HEK293 (cell line): ENCODE measurements at regions not wholly inside any gene's neighbourhood (a gene's known extent, or its start where the extent isn't known, plus 50 kb on each side); places are given as distances from the start of the nearest gene placed in this dataset.

Source experiments
- CTCF ChIA-PET: fragments of 350-600 bp; formaldehyde crosslinking; extraction: SDS; loops from one replicate; lab custom pipeline; 2021; ENCODE audit warnings: antibody characterized with exemption; lab: Yijun Ruan, JAX
- POLR2A ChIA-PET: fragments of 300-600 bp; formaldehyde crosslinking; extraction: SDS; loops from one replicate; lab custom pipeline; 2020; ENCODE audit warnings: antibody characterized with exemption, inconsistent platforms; lab: Yijun Ruan, JAX
- H3K27ac ChIP-seq: fragments of 200-500 bp; sonication (Bioruptor generic); 2 replicates; pipeline ENCODE4 v1.5.1; 2014; ENCODE audit warnings: low read depth, low read length, control low read depth, inconsistent platforms; ENCODE audit errors: extremely low read depth
- H3K36me3 ChIP-seq, 2 experiments: fragments of 200-500 bp in 1 of 2; sonication (Bioruptor generic) in 1 of 2; 1 replicate in 1 of 2; 2 replicates in 1 of 2; pipeline ENCODE4 v1.5.1; 2014 to 2017; ENCODE audit warnings: inconsistent platforms in 2 of 2, low read length in 2 of 2; ENCODE audit not compliant: control insufficient read depth in 2 of 2, insufficient read depth in 1 of 2
- H3K4me1 ChIP-seq: fragments of 200-500 bp; sonication (Bioruptor generic); 2 replicates; pipeline ENCODE4 v1.5.1; 2014; ENCODE audit warnings: mild to moderate bottlenecking, low read length, inconsistent platforms; ENCODE audit not compliant: control insufficient read depth, insufficient read depth
- H3K4me3 ChIP-seq: 2 replicates; pipeline ENCODE4 v1.5.1; 2011; ENCODE audit warnings: low read depth, mild to moderate bottlenecking, control low read depth, low read length, moderate library complexity
- H3K9me3 ChIP-seq: fragments of 200-500 bp; sonication (Bioruptor generic); 2 replicates; pipeline ENCODE4 v1.5.1; 2014; ENCODE audit warnings: low read depth, low read length, inconsistent platforms; ENCODE audit not compliant: control insufficient read depth, insufficient read depth
- EGR2 ChIP-seq: fragments of 450-650 bp; formaldehyde crosslinking; IDR thresholded peaks from 2 replicates; pipeline ENCODE4 v1.5.1; 2016; ENCODE audit warnings: low read depth, missing biosample characterization, missing genetic modification characterization
- GFI1B ChIP-seq: fragments of 450-650 bp; formaldehyde crosslinking; IDR thresholded peaks from 2 replicates; pipeline ENCODE4 v1.5.1; 2016; ENCODE audit warnings: missing biosample characterization, missing genetic modification characterization
- KLF16 ChIP-seq: fragments of 450-650 bp; formaldehyde crosslinking; IDR thresholded peaks from 2 replicates; pipeline ENCODE4 v1.5.1; 2017; ENCODE audit warnings: missing biosample characterization, missing genetic modification characterization
- KLF7 ChIP-seq: fragments of 450-650 bp; formaldehyde crosslinking; IDR thresholded peaks from 2 replicates; pipeline ENCODE4 v1.5.1; 2016; ENCODE audit warnings: missing biosample characterization, missing genetic modification characterization, borderline replicate concordance
- MYNN ChIP-seq: fragments of 450-650 bp; formaldehyde crosslinking; IDR thresholded peaks from 2 replicates; pipeline ENCODE4 v1.5.1; 2016; ENCODE audit warnings: missing biosample characterization, missing genetic modification characterization, borderline replicate concordance
- OVOL3 ChIP-seq: fragments of 450-650 bp; formaldehyde crosslinking; IDR thresholded peaks from 2 replicates; pipeline ENCODE4 v1.5.1; 2016; ENCODE audit warnings: missing biosample characterization, missing genetic modification characterization
- PRDM6 ChIP-seq: fragments of 450-650 bp; formaldehyde crosslinking; IDR thresholded peaks from 2 replicates; pipeline ENCODE4 v1.5.1; 2017; ENCODE audit warnings: missing biosample characterization, missing genetic modification characterization
- ZBTB21 ChIP-seq: fragments of 450-650 bp; formaldehyde crosslinking; IDR thresholded peaks from 2 replicates; pipeline ENCODE4 v1.5.1; 2017; ENCODE audit warnings: missing biosample characterization, missing genetic modification characterization
- ZBTB6 ChIP-seq: fragments of 450-650 bp; formaldehyde crosslinking; IDR thresholded peaks from 2 replicates; pipeline ENCODE4 v1.5.1; 2017; ENCODE audit warnings: missing biosample characterization, missing genetic modification characterization
- ZBTB8A ChIP-seq: fragments of 450-650 bp; formaldehyde crosslinking; IDR thresholded peaks from 2 replicates; pipeline ENCODE4 v1.5.1; 2016; ENCODE audit warnings: missing biosample characterization, missing genetic modification characterization
- ZNF202 ChIP-seq: fragments of 450-650 bp; formaldehyde crosslinking; IDR thresholded peaks from 2 replicates; pipeline ENCODE4 v1.5.1; 2016; ENCODE audit warnings: missing biosample characterization, missing genetic modification characterization, borderline replicate concordance
- ZNF221 ChIP-seq: fragments of 450-650 bp; formaldehyde crosslinking; IDR thresholded peaks from 2 replicates; pipeline ENCODE4 v1.5.1; 2017; ENCODE audit warnings: missing biosample characterization, missing genetic modification characterization, borderline replicate concordance
- ZNF248 ChIP-seq: fragments of 450-650 bp; formaldehyde crosslinking; IDR thresholded peaks from 2 replicates; pipeline ENCODE4 v1.5.1; 2017; ENCODE audit warnings: missing biosample characterization, missing genetic modification characterization
- ZNF350 ChIP-seq: fragments of 450-650 bp; formaldehyde crosslinking; IDR thresholded peaks from 2 replicates; pipeline ENCODE4 v1.5.0; 2017; ENCODE audit warnings: missing biosample characterization, mild to moderate bottlenecking, missing genetic modification characterization
- ZNF391 ChIP-seq: fragments of 450-650 bp; formaldehyde crosslinking; IDR thresholded peaks from 2 replicates; pipeline ENCODE4 v1.5.1; 2016; ENCODE audit warnings: low read depth, missing biosample characterization, missing genetic modification characterization, borderline replicate concordance
- ZNF416 ChIP-seq: fragments of 450-650 bp; formaldehyde crosslinking; IDR thresholded peaks from 2 replicates; pipeline ENCODE4 v1.5.1; 2016; ENCODE audit warnings: missing biosample characterization, missing genetic modification characterization
- ZNF548 ChIP-seq: fragments of 450-650 bp; formaldehyde crosslinking; IDR thresholded peaks from 2 replicates; pipeline ENCODE4 v1.5.1; 2016; ENCODE audit warnings: missing biosample characterization, missing genetic modification characterization
- ZNF549 ChIP-seq: fragments of 450-650 bp; IDR thresholded peaks from 2 replicates; pipeline ENCODE4 v1.5.1; 2018; ENCODE audit warnings: missing biosample characterization, missing genetic modification characterization, mild to moderate bottlenecking, inconsistent platforms, moderate library complexity
- ZNF600 ChIP-seq: fragments of 450-650 bp; formaldehyde crosslinking; IDR thresholded peaks from 2 replicates; pipeline ENCODE4 v1.5.1; 2016; ENCODE audit warnings: missing biosample characterization, missing genetic modification characterization
- ZNF610 ChIP-seq: fragments of 450-650 bp; formaldehyde crosslinking; IDR thresholded peaks from 2 replicates; pipeline ENCODE4 v1.5.1; 2016; ENCODE audit warnings: missing biosample characterization, missing genetic modification characterization, borderline replicate concordance
- ZNF701 ChIP-seq: fragments of 450-650 bp; formaldehyde crosslinking; IDR thresholded peaks from 2 replicates; pipeline ENCODE4 v1.5.1; 2016; ENCODE audit warnings: missing biosample characterization, missing genetic modification characterization
- ZNF776 ChIP-seq: fragments of 450-650 bp; formaldehyde crosslinking; IDR thresholded peaks from 2 replicates; pipeline ENCODE4 v1.5.0; 2017; ENCODE audit warnings: missing biosample characterization, missing genetic modification characterization, borderline replicate concordance
- ZNF777 ChIP-seq: fragments of 450-650 bp; formaldehyde crosslinking; IDR thresholded peaks from 2 replicates; pipeline ENCODE4 v1.5.1; 2017; ENCODE audit warnings: missing biosample characterization, missing genetic modification characterization, borderline replicate concordance
- ZNF792 ChIP-seq: fragments of 450-650 bp; formaldehyde crosslinking; IDR thresholded peaks from 2 replicates; pipeline ENCODE4 v1.5.1; 2016; ENCODE audit warnings: missing biosample characterization, missing genetic modification characterization
- ZSCAN30 ChIP-seq: fragments of 450-650 bp; IDR thresholded peaks from 2 replicates; pipeline ENCODE4 v1.5.1; 2018; ENCODE audit warnings: missing biosample characterization, mild to moderate bottlenecking, missing genetic modification characterization, moderate library complexity
- TF ChIP-seq, protein P1 (sequence below): fragments of 450-650 bp; formaldehyde crosslinking; IDR thresholded peaks from 2 replicates; pipeline ENCODE4 v1.5.1; 2016; ENCODE audit warnings: missing biosample characterization, missing genetic modification characterization
- TF ChIP-seq, protein P2 (sequence below): fragments of 450-650 bp; formaldehyde crosslinking; IDR thresholded peaks from 2 replicates; pipeline ENCODE4 v1.5.1; 2017; ENCODE audit warnings: missing biosample characterization, missing genetic modification characterization

- H3K27ac ChIP-seq, result no peak overlapping the region
- no peaks in the 10 kb centered on the region for H3K4me1 ChIP-seq
- ChIA-PET CTCF (no interaction called here), POLR2A (no interaction called here)
- no peaks in the 10 kb centered on the region for H3K36me3 ChIP-seq
- no peak overlapping the region for H3K4me3 ChIP-seq
- no peak for TF ChIP-seq EGR2
- TF ChIP-seq MYNN (tag by site-specific recombination), result no peak
- no peak for TF ChIP-seq ZBTB21 (tag by site-specific recombination)
- TF ChIP-seq ZNF600 (tag by site-specific recombination), result no peak
- no peak for TF ChIP-seq ZSCAN30
- TF ChIP-seq PRDM6 (tag by site-specific recombination), result no peak
- TF ChIP-seq ZNF221 (tag by site-specific recombination), result no peak
- TF ChIP-seq ZNF777 (tag by site-specific recombination), result no peak
- no peak for TF ChIP-seq ZNF391 (tag by site-specific recombination)
- TF ChIP-seq OVOL3 (tag by site-specific recombination), result no peak
- TF ChIP-seq KLF7 (tag by site-specific recombination), result no peak
- TF ChIP-seq ZNF416 (tag by site-specific recombination), result no peak
- no peak for TF ChIP-seq GFI1B (tag by site-specific recombination)
- no peak for TF ChIP-seq KLF16 (tag by site-specific recombination)
- TF ChIP-seq, protein P1, sequence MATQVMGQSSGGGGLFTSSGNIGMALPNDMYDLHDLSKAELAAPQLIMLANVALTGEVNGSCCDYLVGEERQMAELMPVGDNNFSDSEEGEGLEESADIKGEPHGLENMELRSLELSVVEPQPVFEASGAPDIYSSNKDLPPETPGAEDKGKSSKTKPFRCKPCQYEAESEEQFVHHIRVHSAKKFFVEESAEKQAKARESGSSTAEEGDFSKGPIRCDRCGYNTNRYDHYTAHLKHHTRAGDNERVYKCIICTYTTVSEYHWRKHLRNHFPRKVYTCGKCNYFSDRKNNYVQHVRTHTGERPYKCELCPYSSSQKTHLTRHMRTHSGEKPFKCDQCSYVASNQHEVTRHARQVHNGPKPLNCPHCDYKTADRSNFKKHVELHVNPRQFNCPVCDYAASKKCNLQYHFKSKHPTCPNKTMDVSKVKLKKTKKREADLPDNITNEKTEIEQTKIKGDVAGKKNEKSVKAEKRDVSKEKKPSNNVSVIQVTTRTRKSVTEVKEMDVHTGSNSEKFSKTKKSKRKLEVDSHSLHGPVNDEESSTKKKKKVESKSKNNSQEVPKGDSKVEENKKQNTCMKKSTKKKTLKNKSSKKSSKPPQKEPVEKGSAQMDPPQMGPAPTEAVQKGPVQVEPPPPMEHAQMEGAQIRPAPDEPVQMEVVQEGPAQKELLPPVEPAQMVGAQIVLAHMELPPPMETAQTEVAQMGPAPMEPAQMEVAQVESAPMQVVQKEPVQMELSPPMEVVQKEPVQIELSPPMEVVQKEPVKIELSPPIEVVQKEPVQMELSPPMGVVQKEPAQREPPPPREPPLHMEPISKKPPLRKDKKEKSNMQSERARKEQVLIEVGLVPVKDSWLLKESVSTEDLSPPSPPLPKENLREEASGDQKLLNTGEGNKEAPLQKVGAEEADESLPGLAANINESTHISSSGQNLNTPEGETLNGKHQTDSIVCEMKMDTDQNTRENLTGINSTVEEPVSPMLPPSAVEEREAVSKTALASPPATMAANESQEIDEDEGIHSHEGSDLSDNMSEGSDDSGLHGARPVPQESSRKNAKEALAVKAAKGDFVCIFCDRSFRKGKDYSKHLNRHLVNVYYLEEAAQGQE (tag by site-specific recombination), result no peak
- TF ChIP-seq ZNF202 (tag by site-specific recombination), result no peak
- TF ChIP-seq ZNF701 (tag by site-specific recombination), result no peak
- TF ChIP-seq ZNF548, result no peak
- TF ChIP-seq ZBTB8A (tag by site-specific recombination), result no peak
- H3K9me3 ChIP-seq, result no peaks in the 10 kb centered on the region
Measured at GRCh38 chr20:63068711-63069367, 62.1 kb upstream of the BHLHE23 start.

- Histone ChIP-seq H3K36me3 (no peaks in the 10 kb centered on the region), H3K4me3 (no peak overlapping the region), H3K9me3 (no peaks in the 10 kb centered on the region), H3K4me1 (no peaks in the 10 kb centered on the region), H3K27ac (no peak overlapping the region)
- POLR2A ChIA-PET, result no interaction called here
- CTCF ChIA-PET, result no interaction called here
- no peak for TF ChIP-seq ZNF792 (tag by site-specific recombination)
- no peak for TF ChIP-seq ZBTB6
- no peak for TF ChIP-seq ZNF350 (tag by site-specific recombination)
- no peak for TF ChIP-seq ZNF776 (tag by site-specific recombination)
- no peak for TF ChIP-seq ZNF610 (tag by site-specific recombination)
- TF ChIP-seq, protein P2, sequence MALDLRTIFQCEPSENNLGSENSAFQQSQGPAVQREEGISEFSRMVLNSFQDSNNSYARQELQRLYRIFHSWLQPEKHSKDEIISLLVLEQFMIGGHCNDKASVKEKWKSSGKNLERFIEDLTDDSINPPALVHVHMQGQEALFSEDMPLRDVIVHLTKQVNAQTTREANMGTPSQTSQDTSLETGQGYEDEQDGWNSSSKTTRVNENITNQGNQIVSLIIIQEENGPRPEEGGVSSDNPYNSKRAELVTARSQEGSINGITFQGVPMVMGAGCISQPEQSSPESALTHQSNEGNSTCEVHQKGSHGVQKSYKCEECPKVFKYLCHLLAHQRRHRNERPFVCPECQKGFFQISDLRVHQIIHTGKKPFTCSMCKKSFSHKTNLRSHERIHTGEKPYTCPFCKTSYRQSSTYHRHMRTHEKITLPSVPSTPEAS (tag by site-specific recombination), result no peak
- TF ChIP-seq ZNF248, result no peak
- TF ChIP-seq ZNF549 (tag by site-specific recombination), result no peak
Measured at GRCh38 chr20:63067721-63068560, 61.2 kb upstream of the BHLHE23 start.
